ENCODE measurements at regions not wholly inside any gene's neighbourhood (a gene's known extent, or its start where the extent isn't known, plus 50 kb on each side); places are given as distances from the start of the nearest gene placed in this dataset.

DNA sequence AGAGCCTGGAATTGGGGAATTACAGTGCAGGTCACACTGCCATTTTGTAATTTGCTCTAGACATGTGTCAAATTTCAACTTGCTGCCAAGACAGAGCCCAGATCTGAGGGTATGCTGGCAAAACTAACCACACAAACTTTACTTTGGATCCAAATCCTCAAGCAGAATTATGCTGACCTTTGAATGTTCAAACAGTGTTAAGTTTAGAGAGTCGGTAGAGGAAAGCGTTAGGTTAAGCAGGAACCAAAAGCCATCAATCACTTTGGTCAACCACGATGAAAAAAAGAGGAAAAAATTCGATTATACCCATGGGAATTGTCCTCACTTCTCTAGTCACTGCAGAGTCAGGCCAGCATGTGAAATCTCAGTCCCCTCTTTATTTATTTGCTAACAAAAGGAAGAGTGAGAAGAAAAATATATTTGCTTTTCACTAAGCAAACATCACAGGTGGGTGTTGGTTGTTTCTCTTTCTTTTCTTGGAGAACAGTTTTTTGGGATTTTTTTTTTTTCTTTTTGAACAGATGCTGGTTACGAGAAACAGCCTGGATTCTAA is 105.1 kb upstream of the ADGRF1 start (continued):
- TF ChIP-seq CREM (IDR thresholded peaks at IDR 0.05) (no peak), CREM (CRISPR knock-in tag; IDR thresholded peaks at IDR 0.05) (no peak), ZSCAN25 (CRISPR knock-in tag; IDR thresholded peaks at IDR 0.05) (no peak), SUZ12 (IDR thresholded peaks at IDR 0.05; ENCODE audit: low read depth, low read length) (no peak), KMT2A (CRISPR knock-in tag; IDR thresholded peaks at IDR 0.05) (no peak), PLRG1 (conservative IDR thresholded peaks at IDR 0.05) (no peak), ZNF296 (CRISPR knock-in tag; conservative IDR thresholded peaks at IDR 0.05) (no peak), KAT8 (CRISPR knock-in tag; IDR thresholded peaks at IDR 0.05) (0 out of 2 replicates have a peak, but pooled peaks have one; percentile 44), ZNF256 (CRISPR knock-in tag; conservative IDR thresholded peaks at IDR 0.05) (no peak), FOXP1 (IDR thresholded peaks at IDR 0.05) (no peak), FOXP1 (CRISPR knock-in tag; IDR thresholded peaks at IDR 0.05) (peak; percentile 74; the same call in 1 of the 2 replicates), BCL6 (CRISPR knock-in tag; IDR thresholded peaks at IDR 0.05) (peak; percentile 39; the same call in 1 of the 2 replicates), SAP130 (CRISPR knock-in tag; IDR thresholded peaks at IDR 0.05; ENCODE audit: low read depth) (peak; percentile 20; the same call in 1 of the 2 replicates), MAFF (IDR thresholded peaks at IDR 0.05; ENCODE audit: low read depth, low read length) (peak; percentile 58), FOXA1 (IDR thresholded peaks at IDR 0.05) (no peak), FOXA1 (CRISPR knock-in tag; IDR thresholded peaks at IDR 0.05) (peak; percentile 42; the same call in 1 of the 2 replicates), ARNT2 (CRISPR knock-in tag; IDR thresholded peaks at IDR 0.05; ENCODE audit: low read depth) (no peak), ZNF329 (CRISPR knock-in tag; IDR thresholded peaks at IDR 0.05; ENCODE audit: low read depth) (no peak), KDM5B (CRISPR knock-in tag; IDR thresholded peaks at IDR 0.05; ENCODE audit: borderline replicate concordance) (no peak), RARG (CRISPR knock-in tag; IDR thresholded peaks at IDR 0.05; ENCODE audit: low read depth) (no peak), REL (CRISPR knock-in tag; conservative IDR thresholded peaks at IDR 0.05) (no peak), ZNF607 (CRISPR knock-in tag; IDR thresholded peaks at IDR 0.05; ENCODE audit: borderline replicate concordance) (0 out of 2 replicates have a peak, but pooled peaks have one; percentile 29)
- TF ChIP-seq, protein P1, sequence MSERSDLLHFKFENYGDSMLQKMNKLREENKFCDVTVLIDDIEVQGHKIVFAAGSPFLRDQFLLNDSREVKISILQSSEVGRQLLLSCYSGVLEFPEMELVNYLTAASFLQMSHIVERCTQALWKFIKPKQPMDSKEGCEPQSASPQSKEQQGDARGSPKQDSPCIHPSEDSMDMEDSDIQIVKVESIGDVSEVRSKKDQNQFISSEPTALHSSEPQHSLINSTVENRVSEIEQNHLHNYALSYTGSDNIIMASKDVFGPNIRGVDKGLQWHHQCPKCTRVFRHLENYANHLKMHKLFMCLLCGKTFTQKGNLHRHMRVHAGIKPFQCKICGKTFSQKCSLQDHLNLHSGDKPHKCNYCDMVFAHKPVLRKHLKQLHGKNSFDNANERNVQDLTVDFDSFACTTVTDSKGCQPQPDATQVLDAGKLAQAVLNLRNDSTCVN (CRISPR knock-in tag; IDR thresholded peaks at IDR 0.05; ENCODE audit: borderline replicate concordance): no peak
- TF ChIP-seq, protein P2, sequence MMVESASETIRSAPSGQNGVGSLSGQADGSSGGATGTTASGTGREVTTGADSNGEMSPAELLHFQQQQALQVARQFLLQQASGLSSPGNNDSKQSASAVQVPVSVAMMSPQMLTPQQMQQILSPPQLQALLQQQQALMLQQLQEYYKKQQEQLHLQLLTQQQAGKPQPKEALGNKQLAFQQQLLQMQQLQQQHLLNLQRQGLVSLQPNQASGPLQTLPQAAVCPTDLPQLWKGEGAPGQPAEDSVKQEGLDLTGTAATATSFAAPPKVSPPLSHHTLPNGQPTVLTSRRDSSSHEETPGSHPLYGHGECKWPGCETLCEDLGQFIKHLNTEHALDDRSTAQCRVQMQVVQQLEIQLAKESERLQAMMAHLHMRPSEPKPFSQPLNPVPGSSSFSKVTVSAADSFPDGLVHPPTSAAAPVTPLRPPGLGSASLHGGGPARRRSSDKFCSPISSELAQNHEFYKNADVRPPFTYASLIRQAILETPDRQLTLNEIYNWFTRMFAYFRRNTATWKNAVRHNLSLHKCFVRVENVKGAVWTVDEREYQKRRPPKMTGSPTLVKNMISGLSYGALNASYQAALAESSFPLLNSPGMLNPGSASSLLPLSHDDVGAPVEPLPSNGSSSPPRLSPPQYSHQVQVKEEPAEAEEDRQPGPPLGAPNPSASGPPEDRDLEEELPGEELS (CRISPR knock-in tag; IDR thresholded peaks at IDR 0.05): peak; percentile 65; the same call in 1 of the 2 replicates
- TF ChIP-seq, protein P3, sequence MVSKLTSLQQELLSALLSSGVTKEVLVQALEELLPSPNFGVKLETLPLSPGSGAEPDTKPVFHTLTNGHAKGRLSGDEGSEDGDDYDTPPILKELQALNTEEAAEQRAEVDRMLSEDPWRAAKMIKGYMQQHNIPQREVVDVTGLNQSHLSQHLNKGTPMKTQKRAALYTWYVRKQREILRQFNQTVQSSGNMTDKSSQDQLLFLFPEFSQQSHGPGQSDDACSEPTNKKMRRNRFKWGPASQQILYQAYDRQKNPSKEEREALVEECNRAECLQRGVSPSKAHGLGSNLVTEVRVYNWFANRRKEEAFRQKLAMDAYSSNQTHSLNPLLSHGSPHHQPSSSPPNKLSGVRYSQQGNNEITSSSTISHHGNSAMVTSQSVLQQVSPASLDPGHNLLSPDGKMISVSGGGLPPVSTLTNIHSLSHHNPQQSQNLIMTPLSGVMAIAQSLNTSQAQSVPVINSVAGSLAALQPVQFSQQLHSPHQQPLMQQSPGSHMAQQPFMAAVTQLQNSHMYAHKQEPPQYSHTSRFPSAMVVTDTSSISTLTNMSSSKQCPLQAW (CRISPR knock-in tag; IDR thresholded peaks at IDR 0.05): peak; percentile 29; the same call in 1 of the 2 replicates
- TF ChIP-seq, protein P4, sequence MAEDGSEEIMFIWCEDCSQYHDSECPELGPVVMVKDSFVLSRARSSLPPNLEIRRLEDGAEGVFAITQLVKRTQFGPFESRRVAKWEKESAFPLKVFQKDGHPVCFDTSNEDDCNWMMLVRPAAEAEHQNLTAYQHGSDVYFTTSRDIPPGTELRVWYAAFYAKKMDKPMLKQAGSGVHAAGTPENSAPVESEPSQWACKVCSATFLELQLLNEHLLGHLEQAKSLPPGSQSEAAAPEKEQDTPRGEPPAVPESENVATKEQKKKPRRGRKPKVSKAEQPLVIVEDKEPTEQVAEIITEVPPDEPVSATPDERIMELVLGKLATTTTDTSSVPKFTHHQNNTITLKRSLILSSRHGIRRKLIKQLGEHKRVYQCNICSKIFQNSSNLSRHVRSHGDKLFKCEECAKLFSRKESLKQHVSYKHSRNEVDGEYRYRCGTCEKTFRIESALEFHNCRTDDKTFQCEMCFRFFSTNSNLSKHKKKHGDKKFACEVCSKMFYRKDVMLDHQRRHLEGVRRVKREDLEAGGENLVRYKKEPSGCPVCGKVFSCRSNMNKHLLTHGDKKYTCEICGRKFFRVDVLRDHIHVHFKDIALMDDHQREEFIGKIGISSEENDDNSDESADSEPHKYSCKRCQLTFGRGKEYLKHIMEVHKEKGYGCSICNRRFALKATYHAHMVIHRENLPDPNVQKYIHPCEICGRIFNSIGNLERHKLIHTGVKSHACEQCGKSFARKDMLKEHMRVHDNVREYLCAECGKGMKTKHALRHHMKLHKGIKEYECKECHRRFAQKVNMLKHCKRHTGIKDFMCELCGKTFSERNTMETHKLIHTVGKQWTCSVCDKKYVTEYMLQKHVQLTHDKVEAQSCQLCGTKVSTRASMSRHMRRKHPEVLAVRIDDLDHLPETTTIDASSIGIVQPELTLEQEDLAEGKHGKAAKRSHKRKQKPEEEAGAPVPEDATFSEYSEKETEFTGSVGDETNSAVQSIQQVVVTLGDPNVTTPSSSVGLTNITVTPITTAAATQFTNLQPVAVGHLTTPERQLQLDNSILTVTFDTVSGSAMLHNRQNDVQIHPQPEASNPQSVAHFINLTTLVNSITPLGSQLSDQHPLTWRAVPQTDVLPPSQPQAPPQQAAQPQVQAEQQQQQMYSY (CRISPR knock-in tag; IDR thresholded peaks at IDR 0.05): no peak
